Mucosa of descending colon (tissue), 3 donors: ENCODE measurements at regions not wholly inside any gene's neighbourhood (a gene's known extent, or its start where the extent isn't known, plus 50 kb on each side); places are given as distances from the start of the nearest gene placed in this dataset.

ENCODE experiments used
- ATAC-seq: fragments of 200-7000 bp; cut with Tn5 transposase; one replicate; pipeline ENCODE4 v1.9.1; 2020; ENCODE audit warnings: mild to moderate bottlenecking, moderate library complexity
- DNase-seq, 3 donors: peaks; one replicate each; pipeline ENCODE4 v3.0.0-alpha.2; 2020
- H3K36me3 ChIP-seq: fragments of 200-600 bp; one replicate; pipeline ENCODE4 v1.8.0; 2021; ENCODE audit warnings: low read depth, mild to moderate bottlenecking
- H3K4me1 ChIP-seq: fragments of 200-600 bp; one replicate; pipeline ENCODE4 v1.8.0; 2021; ENCODE audit warnings: low read depth, mild to moderate bottlenecking
- H3K4me3 ChIP-seq: fragments of 200-600 bp; one replicate; pipeline ENCODE4 v1.8.0; 2021; ENCODE audit warnings: mild to moderate bottlenecking
- H3K9me3 ChIP-seq: fragments of 200-600 bp; one replicate; pipeline ENCODE4 v1.8.0; 2021; ENCODE audit warnings: mild to moderate bottlenecking
- CTCF ChIP-seq: fragments of 200-600 bp; IDR thresholded peaks from one replicate; pipeline ENCODE4 v1.8.0; 2022; ENCODE audit warnings: antibody characterized with exemption, mild to moderate bottlenecking
- intact Hi-C, 2 donors: fragments of 100-400 bp; cut with DNase I in 1 of 2; cut with micrococcal nuclease in 1 of 2; formaldehyde crosslinking; loops; one replicate each; pipeline versions ENCODE4 v1.11.0 to v1.11.1; 2022; cut with DNase I, micrococcal nuclease
- donor health status: DM: no; HTN: no; CAD: no; lungs with moderate emphysema.
- donor health status: DM: no; HTN: no; CAD: no.
- donor health status: DM: no; HTN: yes; CAD: no.

GRCh38 chr11:97743205-97743742 is 1277.5 kb upstream of the CNTN5 start:
- Histone ChIP-seq H3K4me1 (no peaks in the 10 kb centered on the region), H3K4me3 (no peak overlapping the region), H3K36me3 (no peaks in the 10 kb centered on the region), H3K9me3 (peaks cover 49% of the 10 kb centered on the region)
- ATAC-seq, result no peak
- DNase-seq, result no peak
- intact Hi-C loops, result no loop called here
- no peak for TF ChIP-seq CTCF

GRCh38 chr11:97745515-97746050 is 1275.2 kb upstream of the CNTN5 start:
- intact Hi-C loops, result no loop called here
- H3K36me3 ChIP-seq, result no peaks in the 10 kb centered on the region
- no peak for TF ChIP-seq CTCF
- H3K4me3 ChIP-seq, result no peak overlapping the region
- no peak for ATAC-seq
- no peak for DNase-seq
- H3K9me3 ChIP-seq, result peaks cover 54% of the 10 kb centered on the region
- no peaks in the 10 kb centered on the region for H3K4me1 ChIP-seq

- TF ChIP-seq CTCF, result no peak
- DNase-seq, result no peak
Measured at GRCh38 chr11:97746818-97747217, 1273.9 kb upstream of the CNTN5 start.

GRCh38 chr11:97751405-97751804 is 1269.3 kb upstream of the CNTN5 start:
- no peak for ATAC-seq
- no peak for DNase-seq
- intact Hi-C loops, result no loop called here
- TF ChIP-seq CTCF, result no peak
- no peak overlapping the region for H3K4me3 ChIP-seq
- H3K36me3 ChIP-seq, result no peaks in the 10 kb centered on the region
- no peaks in the 10 kb centered on the region for H3K4me1 ChIP-seq
- H3K9me3 ChIP-seq, result peaks cover 54% of the 10 kb centered on the region

More at GRCh38 chr11:97746818-97747217, 1273.9 kb upstream of the CNTN5 start:
- Histone ChIP-seq H3K4me3 (no peak overlapping the region), H3K4me1 (no peaks in the 10 kb centered on the region), H3K9me3 (peaks cover 55% of the 10 kb centered on the region), H3K36me3 (no peaks in the 10 kb centered on the region)
- intact Hi-C loops, result no loop called here
- ATAC-seq, result no peak

- no peak for DNase-seq
- TF ChIP-seq CTCF, result no peak
- Histone ChIP-seq H3K9me3 (peaks cover 48% of the 10 kb centered on the region), H3K36me3 (no peaks in the 10 kb centered on the region), H3K4me3 (no peak overlapping the region), H3K4me1 (no peaks in the 10 kb centered on the region)
- ATAC-seq, result no peak
- intact Hi-C loops, result no loop called here
Measured at GRCh38 chr11:97751952-97752351, 1268.8 kb upstream of the CNTN5 start.

- Histone ChIP-seq H3K4me1 (no peaks in the 10 kb centered on the region), H3K36me3 (no peaks in the 10 kb centered on the region), H3K4me3 (no peak overlapping the region), H3K9me3 (peaks cover 32% of the 10 kb centered on the region)
- no peak for DNase-seq
- intact Hi-C loops, result no loop called here
- ATAC-seq, result no peak
- TF ChIP-seq CTCF, result no peak
Measured at GRCh38 chr11:97754976-97755375, 1265.8 kb upstream of the CNTN5 start.
